ENCODE measurements at regions not wholly inside any gene's neighbourhood (a gene's known extent, or its start where the extent isn't known, plus 50 kb on each side); places are given as distances from the start of the nearest gene placed in this dataset.

GRCh38 chr9:107727086-107727780 is 237.7 kb upstream of the KLF4 start:
- H3K27ac ChIP-seq, result no peak overlapping the region
- TF ChIP-seq CTCF (IDR thresholded peaks at IDR 0.05) (no peak), ZFX (IDR thresholded peaks at IDR 0.05; ENCODE audit: borderline replicate concordance) (no peak)

- no peak overlapping the region for H3K27ac ChIP-seq
- TF ChIP-seq CTCF (IDR thresholded peaks at IDR 0.05), result no peak
- no peak for TF ChIP-seq ZFX (IDR thresholded peaks at IDR 0.05; ENCODE audit: borderline replicate concordance)
These were observed 233.4 kb upstream of the KLF4 start for GRCh38 chr9:107723015-107723414.

GRCh38 chr9:107721705-107722245 is 232.2 kb upstream of the KLF4 start:
- no peak for TF ChIP-seq CTCF (IDR thresholded peaks at IDR 0.05)
- TF ChIP-seq ZFX (IDR thresholded peaks at IDR 0.05; ENCODE audit: borderline replicate concordance), result no peak
- H3K27ac ChIP-seq, result no peak overlapping the region

- no peak for TF ChIP-seq CTCF (IDR thresholded peaks at IDR 0.05)
- no peak for TF ChIP-seq ZFX (IDR thresholded peaks at IDR 0.05; ENCODE audit: borderline replicate concordance)
- H3K27ac ChIP-seq, result no peak overlapping the region
These were observed 230.9 kb upstream of the KLF4 start for GRCh38 chr9:107720501-107720900.

GRCh38 chr9:107717529-107718314 is 228.2 kb upstream of the KLF4 start:
- TF ChIP-seq CTCF (IDR thresholded peaks at IDR 0.05) (no peak), ZFX (IDR thresholded peaks at IDR 0.05; ENCODE audit: borderline replicate concordance) (no peak)
- H3K27ac ChIP-seq, result no peak overlapping the region

- no peak overlapping the region for H3K27ac ChIP-seq
- TF ChIP-seq CTCF (IDR thresholded peaks at IDR 0.05), result no peak
- no peak for TF ChIP-seq ZFX (IDR thresholded peaks at IDR 0.05; ENCODE audit: borderline replicate concordance)
These were observed 226.2 kb upstream of the KLF4 start for GRCh38 chr9:107715740-107716139.

GRCh38 chr9:107713470-107713869 is 223.9 kb upstream of the KLF4 start:
- no peak overlapping the region for H3K27ac ChIP-seq
- TF ChIP-seq CTCF (IDR thresholded peaks at IDR 0.05), result no peak
- no peak for TF ChIP-seq ZFX (IDR thresholded peaks at IDR 0.05; ENCODE audit: borderline replicate concordance)

Measured in 22Rv1 (cell line).